ENCODE measurements at regions not wholly inside any gene's neighbourhood (a gene's known extent, or its start where the extent isn't known, plus 50 kb on each side); places are given as distances from the start of the nearest gene placed in this dataset.

- H3K27ac ChIP-seq, result no peak overlapping the region
- no peaks in the 10 kb centered on the region for H3K27me3 ChIP-seq
- no peaks in the 10 kb centered on the region for H3K4me1 ChIP-seq
- WGBS, 2 donors, result 11 to 33% methylated on average over 2 to 3 of the region's 3 CpGs
- H3K9me3 ChIP-seq, result no peaks in the 10 kb centered on the region
- TF ChIP-seq POLR2A (IDR thresholded peaks at IDR 0.05), result no peak
- TF ChIP-seq POLR2AphosphoS5 (IDR thresholded peaks at IDR 0.05), result no peak
- TF ChIP-seq EP300 (IDR thresholded peaks at IDR 0.05), result no peak
- no peak for TF ChIP-seq CTCF (IDR thresholded peaks at IDR 0.05)
- H3K36me3 ChIP-seq, result no peaks in the 10 kb centered on the region
- H3K4me3 ChIP-seq, result no peak overlapping the region
- ATAC-seq (ENCODE audit: low FRiP score in 2 of 2) (no peak), DNase-seq (no peak)
Observed at GRCh38 chr20:55354720-55355119, 650.6 kb downstream of the CBLN4 start.

GRCh38 chr20:55353206-55353605 is 652.1 kb downstream of the CBLN4 start:
- 86 to 89% methylated on average over 1 of the region's 1 CpG for WGBS, 2 donors
- DNase-seq (no peak), ATAC-seq (ENCODE audit: low FRiP score in 2 of 2) (no peak)
- no peaks in the 10 kb centered on the region for H3K36me3 ChIP-seq
- H3K27me3 ChIP-seq, result no peaks in the 10 kb centered on the region
- H3K9me3 ChIP-seq, result no peaks in the 10 kb centered on the region
- H3K4me1 ChIP-seq, result no peaks in the 10 kb centered on the region
- H3K27ac ChIP-seq, result no peak overlapping the region
- no peak for TF ChIP-seq EP300 (IDR thresholded peaks at IDR 0.05)
- no peak for TF ChIP-seq POLR2AphosphoS5 (IDR thresholded peaks at IDR 0.05)
- TF ChIP-seq POLR2A (IDR thresholded peaks at IDR 0.05), result no peak
- no peak for TF ChIP-seq CTCF (IDR thresholded peaks at IDR 0.05)
- no peak overlapping the region for H3K4me3 ChIP-seq

GRCh38 chr20:55348223-55348622 is 657.1 kb downstream of the CBLN4 start:
- no peak overlapping the region for H3K4me3 ChIP-seq
- WGBS, 2 donors, result 79 to 86% methylated on average over 5 of the region's 5 CpGs
- ATAC-seq (ENCODE audit: low FRiP score in 2 of 2), result no peak
- H3K4me1 ChIP-seq, result no peaks in the 10 kb centered on the region
- H3K9me3 ChIP-seq, result no peaks in the 10 kb centered on the region
- no peaks in the 10 kb centered on the region for H3K36me3 ChIP-seq
- no peak for DNase-seq
- H3K27ac ChIP-seq, result no peak overlapping the region
- TF ChIP-seq CTCF (IDR thresholded peaks at IDR 0.05) (no peak), EP300 (IDR thresholded peaks at IDR 0.05) (no peak), POLR2AphosphoS5 (IDR thresholded peaks at IDR 0.05) (no peak), POLR2A (IDR thresholded peaks at IDR 0.05) (no peak)
- no peaks in the 10 kb centered on the region for H3K27me3 ChIP-seq

- Histone ChIP-seq H3K27ac (no peak overlapping the region), H3K4me1 (no peaks in the 10 kb centered on the region), H3K4me3 (no peak overlapping the region), H3K9me3 (no peaks in the 10 kb centered on the region), H3K27me3 (no peaks in the 10 kb centered on the region), H3K36me3 (no peaks in the 10 kb centered on the region)
- ATAC-seq (ENCODE audit: low FRiP score in 2 of 2), result no peak
- DNase-seq, result no peak
- WGBS, 2 donors, result 87% methylated on average over 3 of the region's 3 CpGs
- TF ChIP-seq EP300 (IDR thresholded peaks at IDR 0.05) (no peak), POLR2AphosphoS5 (IDR thresholded peaks at IDR 0.05) (no peak)
Observed at GRCh38 chr20:55342822-55343221, 662.5 kb downstream of the CBLN4 start.

GRCh38 chr20:55333798-55334197 is 671.5 kb downstream of the CBLN4 start:
- no peak overlapping the region for H3K4me3 ChIP-seq
- no peaks in the 10 kb centered on the region for H3K27me3 ChIP-seq
- no peaks in the 10 kb centered on the region for H3K9me3 ChIP-seq
- ATAC-seq (ENCODE audit: low FRiP score in 2 of 2) (no peak), DNase-seq (no peak)
- H3K4me1 ChIP-seq, result no peaks in the 10 kb centered on the region
- no peaks in the 10 kb centered on the region for H3K36me3 ChIP-seq
- 54 to 74% methylated on average over 2 of the region's 2 CpGs for WGBS, 2 donors
- no peak overlapping the region for H3K27ac ChIP-seq
- no peak for TF ChIP-seq EP300 (IDR thresholded peaks at IDR 0.05)

GRCh38 chr20:55329108-55329507 is 676.2 kb downstream of the CBLN4 start:
- no peak for DNase-seq
- 74 to 78% methylated on average over 4 of the region's 4 CpGs for WGBS, 2 donors

More at GRCh38 chr20:55329108-55329507, 676.2 kb downstream of the CBLN4 start:
- no peak overlapping the region for H3K4me3 ChIP-seq
- ATAC-seq (ENCODE audit: low FRiP score in 2 of 2), result no peak
- H3K27me3 ChIP-seq, result no peaks in the 10 kb centered on the region
- no peaks in the 10 kb centered on the region for H3K4me1 ChIP-seq
- TF ChIP-seq POLR2AphosphoS5 (IDR thresholded peaks at IDR 0.05), result no peak
- no peak overlapping the region for H3K27ac ChIP-seq
- H3K36me3 ChIP-seq, result no peaks in the 10 kb centered on the region
- H3K9me3 ChIP-seq, result no peaks in the 10 kb centered on the region
